Lower leg skin (tissue), 3 donors: ENCODE measurements at regions not wholly inside any gene's neighbourhood (a gene's known extent, or its start where the extent isn't known, plus 50 kb on each side); places are given as distances from the start of the nearest gene placed in this dataset.

Experiments used
- POLR2A ChIP-seq, 2 donors: fragments of 450-650 bp; IDR thresholded peaks; one replicate each; pipeline ENCODE4 v1.6.1; 2016 to 2017; ENCODE audit warnings: antibody characterized with exemption in 2 of 2, mild to moderate bottlenecking in 1 of 2, moderate library complexity in 1 of 2
- TF ChIP-seq, protein P1 (sequence below), 3 donors: fragments of 450-650 bp; IDR thresholded peaks; one replicate each; pipeline ENCODE4 v1.5.1; 2016; ENCODE audit warnings: antibody characterized with exemption in 3 of 3, mild to moderate bottlenecking in 3 of 3, moderate library complexity in 2 of 3

- TF ChIP-seq, protein P1, sequence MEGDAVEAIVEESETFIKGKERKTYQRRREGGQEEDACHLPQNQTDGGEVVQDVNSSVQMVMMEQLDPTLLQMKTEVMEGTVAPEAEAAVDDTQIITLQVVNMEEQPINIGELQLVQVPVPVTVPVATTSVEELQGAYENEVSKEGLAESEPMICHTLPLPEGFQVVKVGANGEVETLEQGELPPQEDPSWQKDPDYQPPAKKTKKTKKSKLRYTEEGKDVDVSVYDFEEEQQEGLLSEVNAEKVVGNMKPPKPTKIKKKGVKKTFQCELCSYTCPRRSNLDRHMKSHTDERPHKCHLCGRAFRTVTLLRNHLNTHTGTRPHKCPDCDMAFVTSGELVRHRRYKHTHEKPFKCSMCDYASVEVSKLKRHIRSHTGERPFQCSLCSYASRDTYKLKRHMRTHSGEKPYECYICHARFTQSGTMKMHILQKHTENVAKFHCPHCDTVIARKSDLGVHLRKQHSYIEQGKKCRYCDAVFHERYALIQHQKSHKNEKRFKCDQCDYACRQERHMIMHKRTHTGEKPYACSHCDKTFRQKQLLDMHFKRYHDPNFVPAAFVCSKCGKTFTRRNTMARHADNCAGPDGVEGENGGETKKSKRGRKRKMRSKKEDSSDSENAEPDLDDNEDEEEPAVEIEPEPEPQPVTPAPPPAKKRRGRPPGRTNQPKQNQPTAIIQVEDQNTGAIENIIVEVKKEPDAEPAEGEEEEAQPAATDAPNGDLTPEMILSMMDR (IDR thresholded peaks at IDR 0.05) = no peak
- TF ChIP-seq POLR2A (IDR thresholded peaks at IDR 0.05) = no peak
Measured at GRCh38 chr2:155315768-155316167, 617.3 kb downstream of the KCNJ3 start.
